Neuronal stem cell (in vitro differentiated cells): ENCODE measurements at regions not wholly inside any gene's neighbourhood (a gene's known extent, or its start where the extent isn't known, plus 50 kb on each side); places are given as distances from the start of the nearest gene placed in this dataset.

Source experiments
- DNase-seq: peaks from one replicate; pipeline ENCODE4 v3.0.0-alpha.2; 2013; ENCODE audit warnings: low spot score
- H2AFZ ChIP-seq: one replicate; pipeline ENCODE4 v1.6.1; 2013; ENCODE audit warnings: mild to moderate bottlenecking, low read length, inconsistent platforms
- H2AK5ac ChIP-seq: 2 replicates; pipeline ENCODE4 v1.6.1; 2013; ENCODE audit warnings: low read depth, mild to moderate bottlenecking, inconsistent platforms, low read length, moderate library complexity, mixed read lengths
- H2BK120ac ChIP-seq: 2 replicates; pipeline ENCODE4 v1.6.1; 2013; ENCODE audit warnings: low read depth, mild to moderate bottlenecking, inconsistent platforms, low read length, moderate library complexity, mixed read lengths
- H2BK12ac ChIP-seq: one replicate; pipeline ENCODE4 v1.6.1; 2013; ENCODE audit warnings: low read length, inconsistent platforms
- H2BK15ac ChIP-seq: 2 replicates; pipeline ENCODE4 v1.6.1; 2013; ENCODE audit warnings: mild to moderate bottlenecking, low read length, inconsistent platforms, mixed read lengths
- H2BK5ac ChIP-seq: one replicate; pipeline ENCODE4 v1.6.1; 2013; ENCODE audit warnings: inconsistent platforms, mild to moderate bottlenecking, low read length, moderate library complexity
- H3K14ac ChIP-seq: one replicate; pipeline ENCODE4 v1.6.1; 2013; ENCODE audit warnings: low read length, inconsistent platforms
- H3K18ac ChIP-seq: 2 replicates; pipeline ENCODE4 v1.6.1; 2013; ENCODE audit warnings: low read length, inconsistent platforms
- H3K23ac ChIP-seq: 2 replicates; pipeline ENCODE4 v1.6.1; 2013; ENCODE audit warnings: low read depth, mild to moderate bottlenecking, mixed read lengths, low read length, inconsistent platforms; ENCODE audit not compliant: poor library complexity
- H3K27ac ChIP-seq: replicated peaks from 3 replicates; pipeline ENCODE4 v1.5.1; 2013; ENCODE audit warnings: low read length, inconsistent platforms
- H3K27me3 ChIP-seq, 3 experiments: 2 replicates each; pipeline ENCODE4 v1.6.1; 2013; ENCODE audit warnings: low read length in 3 of 3, mild to moderate bottlenecking in 2 of 3, inconsistent platforms in 1 of 3, low read depth in 1 of 3, mixed read lengths in 1 of 3, moderate library complexity in 1 of 3; ENCODE audit not compliant: control insufficient read depth in 3 of 3, insufficient read depth in 3 of 3
- H3K36me3 ChIP-seq, 2 donors: replicated peaks in 1 of 2; 2 replicates each; pipeline ENCODE4 v1.6.1; 2013; ENCODE audit warnings: low read length in 2 of 2; ENCODE audit not compliant: control insufficient read depth in 2 of 2, insufficient read depth in 2 of 2
- H3K4ac ChIP-seq: 2 replicates; pipeline ENCODE4 v1.6.1; 2013; ENCODE audit warnings: inconsistent platforms, mild to moderate bottlenecking, low read length, moderate library complexity
- H3K4me1 ChIP-seq, 2 donors: 1 replicate in 1 of 2; 2 replicates in 1 of 2; pipeline ENCODE4 v1.6.1; 2013; ENCODE audit warnings: low read length in 2 of 2, low read depth in 1 of 2; ENCODE audit not compliant: control insufficient read depth in 2 of 2, insufficient read depth in 1 of 2
- H3K4me2 ChIP-seq: one replicate; pipeline ENCODE4 v1.6.1; 2013; ENCODE audit warnings: mild to moderate bottlenecking, low read length, inconsistent platforms; ENCODE audit not compliant: insufficient read depth, poor library complexity, severe bottlenecking
- H3K4me3 ChIP-seq, 2 donors: 2 replicates each; pipeline ENCODE4 v1.5.1; 2013; ENCODE audit warnings: low read length in 2 of 2, mild to moderate bottlenecking in 2 of 2, inconsistent platforms in 1 of 2, moderate library complexity in 1 of 2
- H3K79me1 ChIP-seq: one replicate; pipeline ENCODE4 v1.6.1; 2013; ENCODE audit warnings: low read depth, mild to moderate bottlenecking, inconsistent platforms, low read length, moderate library complexity
- H3K9ac ChIP-seq: one replicate; pipeline ENCODE4 v1.6.1; 2013; ENCODE audit warnings: mild to moderate bottlenecking, low read depth, low read length, inconsistent platforms; ENCODE audit not compliant: poor library complexity
- H3K9me3 ChIP-seq, 2 donors: replicated peaks in 1 of 2; 2 replicates each; pipeline versions ENCODE3 to v1.6.1; 2013; ENCODE audit warnings: low read length in 2 of 2, mild to moderate bottlenecking in 2 of 2, inconsistent platforms in 1 of 2, low read depth in 1 of 2, mixed read lengths in 1 of 2, moderate library complexity in 1 of 2; ENCODE audit not compliant: control insufficient read depth in 2 of 2, insufficient read depth in 1 of 2
- H4K8ac ChIP-seq: one replicate; pipeline ENCODE4 v1.6.1; 2013; ENCODE audit warnings: low read depth, mild to moderate bottlenecking, inconsistent platforms, low read length, moderate library complexity
- H4K91ac ChIP-seq: one replicate; pipeline ENCODE4 v1.6.1; 2013; ENCODE audit warnings: low read length, low read depth, mild to moderate bottlenecking, inconsistent platforms; ENCODE audit not compliant: poor library complexity
- WGBS, 2 donors: extraction: QIAGEN DNeasy Blood & Tissue Kit; methylation state at CpG; one replicate each; pipeline ENCODE4 v1.1.7; 2013; ENCODE audit warnings: missing lambda C conversion rate in 2 of 2, mixed read lengths in 1 of 2; ENCODE audit not compliant: insufficient read length in 2 of 2, insufficient replicate concordance in 1 of 2; ENCODE audit errors: extremely low coverage in 2 of 2; 5-methylcytosine and 5-hydroxymethylcytosine counted together

DNA sequence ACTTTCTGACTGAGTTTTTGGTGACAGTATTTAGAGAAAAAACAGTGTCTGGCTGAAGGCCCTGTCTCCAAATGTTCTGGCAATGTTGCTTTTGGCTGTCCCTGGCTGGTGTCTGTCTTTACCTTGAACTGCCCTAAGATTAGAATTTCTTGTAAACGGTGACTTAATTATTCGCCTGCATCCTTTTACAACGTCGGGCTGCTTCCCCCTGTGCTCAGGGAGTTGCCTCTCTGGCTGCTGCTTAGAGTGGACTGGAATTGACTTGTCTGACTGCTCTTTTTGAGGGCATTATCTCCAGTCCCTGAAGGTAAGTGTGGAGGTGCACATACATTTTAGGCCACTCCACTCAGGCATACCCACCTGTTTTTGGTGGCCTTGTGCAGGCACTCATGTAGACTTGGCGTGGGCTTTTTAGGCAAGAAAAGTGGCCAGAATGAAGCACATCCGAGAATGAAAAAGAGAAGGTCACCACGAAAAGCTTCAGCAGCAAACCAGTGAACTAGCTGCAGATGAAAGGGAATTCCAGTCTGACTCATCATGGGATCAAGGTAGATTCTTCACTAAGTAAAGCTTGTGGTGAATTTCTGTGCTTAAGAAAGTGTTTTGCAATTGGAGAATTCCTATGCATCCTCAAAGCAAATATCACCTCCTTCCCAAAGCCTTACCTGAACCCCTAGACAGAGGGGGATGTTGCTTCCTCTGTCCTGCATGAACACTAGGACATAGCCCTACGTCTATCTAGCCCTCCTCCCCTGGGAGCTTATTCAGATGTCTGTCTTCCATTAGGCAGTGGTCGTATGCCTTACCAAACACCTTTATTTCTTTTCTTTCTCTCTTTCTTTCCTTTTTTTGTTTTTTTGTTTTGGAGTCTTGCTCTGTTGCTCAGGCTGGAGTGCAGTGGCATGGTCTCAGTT is 230.3 kb upstream of the TRIB2 start:
- Histone ChIP-seq H2BK120ac (no peak overlapping the region), H3K9ac (no peak overlapping the region), H2AFZ (no peak overlapping the region), H3K36me3 (no peaks in the 10 kb centered on the region), H2BK15ac (no peak overlapping the region), H3K18ac (no peak overlapping the region), H2BK5ac (no peak overlapping the region), H3K4me3 (no peak overlapping the region), H3K27ac (no peak overlapping the region), H3K4me2 (no peak overlapping the region), H3K14ac (no peak overlapping the region), H3K4ac (no peak overlapping the region), H4K91ac (no peak overlapping the region), H3K23ac (no peak overlapping the region), H3K27me3 (no peaks in the 10 kb centered on the region), H3K4me1 (peaks cover 0 to 3% of the 10 kb centered on the region in 2 donors), H4K8ac (no peak overlapping the region), H2AK5ac (no peak overlapping the region), H3K79me1 (no peaks in the 10 kb centered on the region), H3K9me3 (peaks cover 0 to 8% of the 10 kb centered on the region in 2 donors), H2BK12ac (no peak overlapping the region)
- DNase-seq = no peak
- no CpG with 5 or more reads among the region's 9 CpGs for WGBS, 2 donors

DNA sequence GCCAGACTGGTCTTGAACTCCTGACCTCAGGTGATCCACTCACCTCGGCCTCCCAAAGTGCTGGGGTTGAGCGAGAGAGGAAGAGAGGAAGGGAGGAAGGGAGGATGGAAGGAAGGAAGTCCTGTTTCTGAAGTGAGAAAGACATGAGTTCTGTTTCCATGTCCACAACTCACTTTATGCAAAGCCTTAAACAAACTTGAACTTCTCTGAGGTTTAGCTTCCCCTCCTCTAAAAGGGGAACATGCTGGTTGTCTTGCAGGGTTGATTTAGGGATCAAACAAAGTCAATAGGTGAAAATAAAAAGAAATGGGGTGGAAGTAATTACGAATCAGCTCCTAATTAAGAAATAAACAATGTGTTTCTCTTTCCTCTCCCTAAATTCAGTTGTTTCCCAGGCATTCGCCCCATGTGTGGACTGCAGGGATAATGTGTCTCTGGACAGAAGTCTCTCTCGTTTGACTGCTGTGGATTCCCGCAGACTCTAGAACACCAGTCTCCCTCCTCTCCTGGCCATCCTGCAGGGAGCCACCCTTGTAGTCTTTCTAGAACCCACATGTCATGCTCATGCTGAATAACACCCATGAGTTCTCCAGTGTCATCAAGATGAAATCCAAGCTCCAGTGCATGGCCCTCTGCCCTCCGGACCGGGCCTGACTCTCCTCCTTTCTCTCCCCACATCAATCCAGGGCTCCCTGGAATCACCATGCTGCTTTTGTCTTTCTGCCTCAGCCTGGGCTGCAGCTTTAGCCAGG is 229.3 kb upstream of the TRIB2 start:
- Histone ChIP-seq H3K27me3 (no peaks in the 10 kb centered on the region), H2BK15ac (no peak overlapping the region), H3K14ac (no peak overlapping the region), H2BK120ac (no peak overlapping the region), H2BK12ac (no peak overlapping the region), H2AK5ac (no peak overlapping the region), H3K36me3 (no peaks in the 10 kb centered on the region), H3K9ac (no peak overlapping the region), H3K4me2 (no peak overlapping the region), H4K91ac (no peak overlapping the region), H3K23ac (no peak overlapping the region), H3K9me3 (peaks cover 0 to 8% of the 10 kb centered on the region in 2 donors), H3K18ac (no peak overlapping the region), H4K8ac (no peak overlapping the region), H2AFZ (no peak overlapping the region), H3K79me1 (no peaks in the 10 kb centered on the region), H3K27ac (no peak overlapping the region), H3K4me3 (no peak overlapping the region), H3K4me1 (peaks cover 0 to 3% of the 10 kb centered on the region in 2 donors), H2BK5ac (no peak overlapping the region), H3K4ac (no peak overlapping the region)
- no peak for DNase-seq
- no CpG with 5 or more reads among the region's 8 CpGs for WGBS, 2 donors

DNA sequence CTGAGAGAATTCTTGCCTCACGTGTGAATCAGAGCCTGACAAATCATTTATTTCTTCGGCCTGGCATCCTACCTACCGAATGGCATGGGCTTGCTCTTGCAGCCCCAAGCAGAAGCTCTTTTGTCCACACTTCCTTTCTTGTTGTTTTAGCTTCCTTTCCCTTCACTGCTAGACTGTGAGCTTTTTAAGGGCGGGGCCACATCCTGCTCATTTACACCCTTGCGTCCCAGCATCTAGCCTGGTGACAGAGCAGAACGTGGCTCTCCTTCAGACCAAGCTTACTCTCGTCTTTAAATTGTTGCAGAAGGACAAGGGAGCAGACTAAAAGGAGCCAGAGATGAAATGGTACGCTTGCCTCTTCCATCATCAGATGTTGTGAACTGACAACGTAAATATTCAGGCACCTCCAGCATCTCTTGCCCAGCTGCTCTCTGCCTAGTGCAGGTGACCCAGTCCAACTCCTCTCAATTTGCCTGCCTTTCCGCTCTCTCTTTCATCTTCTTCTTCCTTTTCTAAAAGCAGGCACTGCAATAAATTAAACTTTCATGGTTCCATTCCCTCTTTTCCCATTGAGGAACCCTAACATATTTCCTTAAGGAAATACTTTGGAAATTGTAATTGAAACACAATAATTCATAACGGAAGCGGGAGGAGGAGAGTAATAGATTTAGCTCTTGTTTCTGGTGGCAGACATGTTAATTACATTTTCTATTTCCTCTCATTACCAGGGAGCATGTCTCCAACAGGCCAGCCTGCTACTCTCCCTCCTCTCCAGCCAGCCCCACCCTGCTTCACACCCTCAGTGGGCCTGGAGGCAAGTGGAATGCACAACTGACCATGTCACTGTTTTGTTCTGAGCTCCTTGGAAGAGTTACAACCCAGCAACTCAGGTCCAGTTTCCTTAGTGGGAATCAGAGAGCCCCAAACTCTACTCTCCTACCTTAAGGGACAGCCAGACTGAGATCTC is 228.1 kb upstream of the TRIB2 start:
- Histone ChIP-seq H2BK120ac (no peak overlapping the region), H3K27ac (no peak overlapping the region), H3K4me3 (no peak overlapping the region), H3K9ac (no peak overlapping the region), H2AK5ac (no peak overlapping the region), H4K91ac (no peak overlapping the region), H3K79me1 (no peaks in the 10 kb centered on the region), H3K36me3 (no peaks in the 10 kb centered on the region), H2BK15ac (no peak overlapping the region), H2BK5ac (no peak overlapping the region), H3K4me2 (no peak overlapping the region), H3K14ac (no peak overlapping the region), H3K23ac (no peak overlapping the region), H4K8ac (no peak overlapping the region), H3K4me1 (peaks cover 0 to 3% of the 10 kb centered on the region in 2 donors), H2AFZ (peak overlapping the region; percentile 46), H2BK12ac (no peak overlapping the region), H3K9me3 (peaks cover 0 to 4% of the 10 kb centered on the region in 2 donors), H3K4ac (no peak overlapping the region), H3K18ac (no peak overlapping the region), H3K27me3 (no peaks in the 10 kb centered on the region)
- DNase-seq = no peak
- no CpG with 5 or more reads among the region's 12 CpGs for WGBS, 2 donors
